GM18870 (cell line): ENCODE measurements at regions not wholly inside any gene's neighbourhood (a gene's known extent, or its start where the extent isn't known, plus 50 kb on each side); places are given as distances from the start of the nearest gene placed in this dataset.

Experiments used
- ATAC-seq: cut with Tn5 transposase; IDR thresholded peaks from one replicate; pipeline ENCODE4 v1.9.1; 2021; ENCODE audit warnings: moderate library complexity; ENCODE audit not compliant: unreplicated experiment

GRCh38 chr13:100941377-100942368 is 267.1 kb upstream of the TMTC4 start:
- no peak for ATAC-seq

GRCh38 chr13:100940658-100941057 is 266.1 kb upstream of the TMTC4 start:
- no peak for ATAC-seq

GRCh38 chr13:100933841-100934240 is 259.2 kb upstream of the TMTC4 start:
- ATAC-seq, result no peak

DNA sequence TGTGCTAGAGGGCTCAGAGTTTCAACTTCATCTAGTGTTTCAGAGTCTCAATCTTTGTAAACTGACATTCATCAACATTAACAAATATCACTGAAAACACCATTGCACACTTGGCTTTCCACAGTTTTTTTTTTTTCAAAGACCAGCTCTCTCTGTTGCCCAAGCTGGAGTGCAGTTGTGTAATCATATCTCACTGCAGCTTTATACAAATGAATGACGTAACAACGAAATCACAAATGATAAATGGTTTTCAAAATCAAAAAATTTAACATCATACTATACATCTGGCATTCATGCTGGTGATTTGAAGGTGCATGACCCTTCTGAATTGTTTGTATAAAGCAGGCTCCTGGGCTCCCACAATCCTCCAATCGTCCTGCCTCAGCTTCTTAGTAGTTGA is 248.0 kb upstream of the TMTC4 start:
- ATAC-seq, result no peak

DNA sequence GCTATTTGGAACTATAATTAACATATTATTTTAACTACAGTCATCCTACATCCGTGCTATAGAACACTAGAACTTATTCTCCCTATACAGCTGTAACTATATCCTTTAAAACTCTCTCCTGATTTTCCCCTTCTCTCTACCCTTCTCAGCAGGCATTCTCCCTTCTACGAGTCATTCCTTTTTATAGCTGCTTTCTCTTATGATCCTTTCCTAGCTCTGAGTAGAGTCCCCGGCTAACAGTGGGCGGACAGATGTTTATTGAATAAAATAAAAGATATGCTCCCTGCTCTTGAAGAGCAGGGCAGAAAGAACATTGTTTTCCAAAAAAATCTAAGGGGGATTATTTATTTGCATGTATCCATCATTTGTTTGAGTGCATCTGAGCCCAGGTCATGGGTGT is 246.5 kb upstream of the TMTC4 start:
- no peak for ATAC-seq

DNA sequence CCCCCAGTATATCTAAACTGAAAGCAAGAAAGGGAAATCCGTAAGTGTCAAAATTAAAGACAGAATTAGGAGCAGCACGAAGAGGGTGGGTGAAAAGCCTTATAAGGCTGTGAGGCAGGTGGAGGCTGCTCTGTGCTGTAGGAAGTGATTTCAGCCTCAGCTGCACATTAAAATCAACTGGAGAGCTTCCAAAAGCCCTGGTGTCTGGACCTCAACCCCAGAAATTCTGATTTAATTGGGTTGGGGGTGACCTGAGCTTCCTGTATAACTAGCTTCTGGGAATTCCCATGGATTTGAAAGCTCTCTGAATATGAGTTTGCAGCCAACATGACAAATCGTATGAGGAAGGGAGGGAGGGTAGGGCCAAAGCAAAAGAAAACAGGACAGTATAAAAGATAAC is 242.4 kb upstream of the TMTC4 start:
- no peak for ATAC-seq

DNA sequence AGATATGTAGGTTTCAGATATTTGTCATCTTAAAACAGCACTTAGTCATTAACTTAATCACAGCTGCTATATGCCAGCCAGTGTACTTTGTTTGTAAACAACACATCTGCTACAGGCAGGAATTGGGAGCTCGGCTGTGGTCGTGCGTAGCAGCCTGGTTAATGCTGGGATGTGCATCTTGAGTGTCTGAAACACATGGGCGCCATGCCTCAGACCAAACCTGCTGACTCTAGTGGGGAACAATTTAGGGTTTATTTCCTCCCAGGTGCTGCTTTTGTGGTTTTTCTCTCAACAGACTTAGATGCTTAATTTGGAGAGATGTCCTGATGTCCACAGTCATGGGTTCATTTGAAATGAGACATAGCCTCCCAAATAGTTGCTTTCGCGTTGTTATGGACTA is 238.5 kb upstream of the TMTC4 start:
- no peak for ATAC-seq

- ATAC-seq, result no peak
These were observed 229.8 kb upstream of the TMTC4 start for GRCh38 chr13:100904293-100904976.

DNA sequence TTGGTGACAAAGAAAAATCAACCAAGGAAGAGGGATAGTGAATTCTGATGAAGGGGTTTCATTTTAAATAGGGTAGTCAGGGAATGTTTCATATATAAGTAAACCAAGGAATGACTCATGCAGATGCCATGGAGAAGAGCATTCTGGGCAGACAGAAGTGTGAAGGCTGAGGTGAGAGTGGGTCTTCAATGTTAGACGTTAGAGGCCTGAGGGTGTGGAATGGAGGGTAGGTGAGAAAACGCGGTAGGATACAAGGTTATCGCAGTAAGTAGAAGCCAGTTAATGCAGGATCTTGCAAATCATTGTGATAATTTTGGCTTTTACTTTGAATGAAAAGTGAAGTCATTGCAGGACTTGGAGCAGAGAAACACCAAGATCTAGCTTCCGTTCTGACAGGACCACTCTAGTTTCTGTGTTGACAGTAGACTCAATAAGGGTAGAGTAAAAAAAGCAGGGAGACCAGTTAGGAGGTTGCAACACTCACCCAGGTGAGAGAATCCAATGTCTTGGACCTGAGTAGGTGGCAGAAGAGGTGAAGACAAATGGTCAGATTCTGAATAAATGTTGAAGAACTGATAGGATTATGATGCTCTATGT is 225.2 kb upstream of the TMTC4 start:
- ATAC-seq, result no peak

DNA sequence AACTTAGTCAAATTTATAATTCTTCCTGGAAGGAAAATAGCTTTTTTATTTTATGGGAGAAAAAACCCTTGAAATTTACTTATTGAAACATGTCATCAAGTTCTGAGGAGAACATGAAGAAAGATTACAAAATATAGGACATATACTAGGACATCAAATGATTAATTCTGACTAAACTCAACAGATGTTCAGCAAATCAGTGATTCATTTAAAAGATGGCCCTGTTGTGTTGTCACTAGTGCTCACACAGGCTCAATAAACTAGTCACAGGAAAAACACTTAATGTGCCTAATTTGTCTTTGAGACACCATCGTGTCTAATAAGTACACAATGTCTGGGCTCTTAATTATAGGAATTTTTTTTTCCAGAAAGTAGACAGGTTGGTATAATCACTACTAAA is 223.8 kb upstream of the TMTC4 start:
- no peak for ATAC-seq

DNA sequence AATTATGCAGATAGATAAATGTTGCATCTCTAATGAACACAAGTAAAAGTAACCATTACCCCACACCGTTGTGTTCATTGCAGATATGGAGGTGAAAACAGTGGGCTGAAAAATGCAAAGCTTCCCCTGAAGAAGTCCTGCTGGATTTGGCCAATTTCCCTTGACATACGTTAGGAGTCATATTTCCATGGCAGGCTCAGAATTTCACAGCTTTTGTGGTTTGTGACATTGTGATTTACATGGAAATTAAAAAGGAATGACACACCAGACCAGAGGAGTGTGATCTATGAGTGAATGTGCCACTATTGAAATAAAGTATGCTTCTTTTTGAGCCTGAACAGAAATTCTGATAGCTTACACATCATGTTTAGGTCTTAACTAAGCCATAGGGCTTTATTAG is 221.1 kb upstream of the TMTC4 start:
- ATAC-seq, result no peak

DNA sequence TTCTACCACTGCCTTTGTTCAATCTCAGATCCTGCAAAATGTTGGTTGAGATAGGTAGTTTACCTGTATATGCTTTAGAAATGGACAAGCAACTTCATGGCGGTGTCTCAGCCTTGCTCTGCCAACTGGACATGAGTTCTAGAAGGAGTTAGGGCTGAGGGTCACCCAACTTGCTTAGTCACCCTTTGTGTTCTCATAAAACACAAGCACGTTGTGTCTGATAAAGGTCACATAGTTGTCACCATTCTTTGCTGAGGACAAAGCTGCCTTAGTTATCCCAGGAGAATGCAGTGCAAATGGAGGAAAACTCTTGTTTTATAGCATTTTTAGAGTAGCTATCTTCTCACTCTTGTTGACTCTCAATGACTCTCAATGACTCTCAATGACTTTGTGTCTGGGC is 218.4 kb upstream of the TMTC4 start:
- ATAC-seq, result no peak

GRCh38 chr13:100890645-100891044 is 216.1 kb upstream of the TMTC4 start:
- no peak for ATAC-seq

DNA sequence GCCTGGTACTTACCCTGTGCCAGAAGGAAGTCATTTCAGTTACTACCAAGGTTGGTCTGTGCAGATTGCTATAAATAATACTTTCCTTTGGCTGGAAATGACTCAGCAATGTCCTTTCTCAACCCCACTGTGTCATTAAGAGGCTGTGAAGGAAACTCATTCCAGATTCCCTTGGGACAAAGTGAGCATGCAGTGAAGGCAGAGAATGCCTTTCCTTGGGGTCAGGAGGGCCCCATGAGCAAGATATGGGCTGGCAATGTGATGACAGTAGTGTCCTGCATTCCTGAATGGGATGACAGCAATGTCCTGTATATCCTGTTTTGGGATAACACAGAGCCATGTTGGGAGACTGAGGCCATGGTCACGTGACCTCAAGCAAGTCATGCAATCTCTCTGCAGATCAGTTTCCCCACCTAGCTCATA is 213.1 kb upstream of the TMTC4 start:
- no peak for ATAC-seq

DNA sequence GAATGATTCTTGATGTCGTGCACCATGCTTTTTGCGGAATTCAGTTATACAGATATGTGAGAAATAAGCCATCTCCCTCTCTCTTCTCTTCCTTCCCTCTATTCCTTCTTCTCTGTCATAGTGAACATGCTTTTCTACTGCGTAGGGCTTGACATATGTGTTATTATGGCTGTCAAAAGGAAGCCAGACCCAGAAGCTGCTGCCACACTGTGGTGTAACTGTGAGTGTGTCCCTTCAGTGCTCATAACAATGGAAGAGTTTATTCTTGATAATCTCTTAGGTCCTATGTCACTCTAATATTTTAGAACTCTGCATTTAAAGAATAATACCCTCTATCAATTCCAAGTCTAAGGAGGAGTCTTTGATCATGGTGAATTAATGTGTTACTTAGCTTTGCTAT is 208.9 kb upstream of the TMTC4 start:
- ATAC-seq, result no peak

GRCh38 chr13:100881291-100881864 is 206.8 kb upstream of the TMTC4 start:
- no peak for ATAC-seq

- ATAC-seq, result no peak
These were observed 205.6 kb upstream of the TMTC4 start for GRCh38 chr13:100880166-100880565.

DNA sequence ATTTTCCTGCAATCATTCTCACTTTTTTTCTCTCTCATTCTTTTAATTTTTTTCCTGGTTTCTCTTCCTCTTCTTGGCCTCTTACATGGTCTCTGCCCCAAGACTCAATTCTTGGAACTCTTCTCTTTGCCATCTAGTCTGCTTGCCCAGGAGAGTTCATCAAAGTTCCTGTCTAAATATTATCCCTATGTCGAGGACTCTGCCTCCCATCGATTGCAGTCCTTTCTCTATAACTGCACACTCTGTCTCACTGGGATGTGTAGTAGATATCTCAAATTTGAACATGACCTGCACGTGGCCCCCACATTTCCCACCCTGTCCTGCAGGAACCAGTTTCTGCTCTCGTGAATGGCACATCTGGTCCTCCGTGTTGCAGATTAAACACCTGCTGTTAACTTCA is 204.7 kb upstream of the TMTC4 start:
- no peak for ATAC-seq

GRCh38 chr13:100876044-100876403 is 201.4 kb upstream of the TMTC4 start:
- no peak for ATAC-seq

DNA sequence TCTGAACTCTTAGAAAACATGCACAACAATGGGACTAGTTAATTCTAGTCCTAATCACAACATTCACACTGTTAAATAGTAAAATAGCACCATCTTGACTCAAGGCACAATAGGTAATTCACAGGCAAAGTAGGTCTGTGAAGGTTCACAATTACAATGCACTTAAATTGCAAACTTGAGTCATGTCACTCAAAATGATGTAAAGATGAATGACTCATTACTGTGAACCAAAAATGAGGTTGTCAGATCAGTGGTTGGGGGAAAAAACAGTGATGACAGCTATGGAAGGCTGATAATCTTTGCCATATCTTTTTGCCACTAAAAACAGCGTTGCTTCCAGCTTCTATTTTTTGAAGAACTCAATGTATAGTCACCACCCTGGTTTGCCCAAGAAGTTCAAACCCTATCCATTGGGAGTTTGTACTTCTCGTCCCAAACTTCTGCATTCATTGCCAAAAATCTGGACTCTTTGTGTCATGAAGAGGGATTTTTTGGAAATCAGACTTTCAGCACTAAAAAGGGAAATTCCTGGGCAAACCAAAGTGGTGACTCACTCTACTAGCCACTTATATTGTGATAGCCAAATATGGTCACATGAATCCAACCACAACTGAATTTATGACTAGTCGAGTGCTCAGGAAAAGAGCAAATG is 200.9 kb upstream of the TMTC4 start:
- peak; percentile 67 for ATAC-seq

GRCh38 chr13:100872761-100873160 is 198.2 kb upstream of the TMTC4 start:
- no peak for ATAC-seq
